ENCODE measurements at regions not wholly inside any gene's neighbourhood (a gene's known extent, or its start where the extent isn't known, plus 50 kb on each side); places are given as distances from the start of the nearest gene placed in this dataset.

GRCh38 chr5:143515829-143516228, 112.3 kb upstream of the NR3C1 start (continued):
- TF ChIP-seq SP1 (CRISPR knock-in tag; conservative IDR thresholded peaks at IDR 0.05), result no peak
- no peak for TF ChIP-seq ERG (CRISPR knock-in tag; IDR thresholded peaks at IDR 0.05)
- no peak for TF ChIP-seq TCF7 (CRISPR knock-in tag; IDR thresholded peaks at IDR 0.05; ENCODE audit: low read depth)
- TF ChIP-seq GTF2I (CRISPR knock-in tag; conservative IDR thresholded peaks at IDR 0.05), result no peak

- no peak for DNase-seq (ENCODE audit: low spot score)
- peaks cover 5% of the 10 kb centered on the region; the same call in 1 of the 2 replicates for H3K9me3 Mint-ChIP-seq
- CTCF ChIA-PET, result interaction anchor here (0.6 kb wide), 1 partner anchor 786 kb away, joined by 3 read pairs; no protein-coding TSS in a partner anchor
- H3K4me1 Mint-ChIP-seq, result no peaks in the 10 kb centered on the region
- no peak for ATAC-seq
- H3K27ac Mint-ChIP-seq, result no peak overlapping the region
- no peaks in the 10 kb centered on the region for H3K27me3 Mint-ChIP-seq (ENCODE audit: low read depth)
- H3K4me3 Mint-ChIP-seq, result no peak overlapping the region
- POLR2A ChIA-PET, result no interaction called here
- H3K36me3 Mint-ChIP-seq, result no peaks in the 10 kb centered on the region
- TF ChIP-seq HMGA2 (CRISPR knock-in tag; IDR thresholded peaks at IDR 0.05) (no peak), ELF4 (CRISPR knock-in tag; IDR thresholded peaks at IDR 0.05; ENCODE audit: low read depth) (no peak), KAT7 (CRISPR knock-in tag; IDR thresholded peaks at IDR 0.05; ENCODE audit: borderline replicate concordance) (no peak), MAX (CRISPR knock-in tag; IDR thresholded peaks at IDR 0.05) (no peak), IRF1 (CRISPR knock-in tag; IDR thresholded peaks at IDR 0.05) (no peak), PRRX2 (CRISPR knock-in tag; IDR thresholded peaks at IDR 0.05) (no peak), ZMAT4 (CRISPR knock-in tag; IDR thresholded peaks at IDR 0.05) (no peak), PRDM15 (CRISPR knock-in tag; IDR thresholded peaks at IDR 0.05) (no peak), ZNF416 (CRISPR knock-in tag; IDR thresholded peaks at IDR 0.05) (no peak), ARID4B (CRISPR knock-in tag; IDR thresholded peaks at IDR 0.05; ENCODE audit: borderline replicate concordance) (no peak), ZNF317 (CRISPR knock-in tag; IDR thresholded peaks at IDR 0.05; ENCODE audit: borderline replicate concordance, low read depth) (no peak), ZNF671 (CRISPR knock-in tag; IDR thresholded peaks at IDR 0.05) (no peak), ZNF281 (CRISPR knock-in tag; IDR thresholded peaks at IDR 0.05) (no peak), ZNF138 (CRISPR knock-in tag; conservative IDR thresholded peaks at IDR 0.05) (no peak), IRF2 (CRISPR knock-in tag; IDR thresholded peaks at IDR 0.05; ENCODE audit: borderline replicate concordance, low read depth) (no peak), GTF2I (CRISPR knock-in tag; conservative IDR thresholded peaks at IDR 0.05) (no peak), ZSCAN18 (CRISPR knock-in tag; IDR thresholded peaks at IDR 0.05) (no peak)
These were observed 111.3 kb upstream of the NR3C1 start for GRCh38 chr5:143514616-143515335.
